ENCODE measurements at regions not wholly inside any gene's neighbourhood (a gene's known extent, or its start where the extent isn't known, plus 50 kb on each side); places are given as distances from the start of the nearest gene placed in this dataset.

- TF ChIP-seq CTCF (conservative IDR thresholded peaks at IDR 0.05 in 1 of 2, IDR thresholded peaks at IDR 0.05 in 1 of 2; ENCODE audit: extremely low read depth in 1 of 2, insufficient read depth in 1 of 2, low read depth in 1 of 2, low read length in 2 of 2) (no peak), EZH2 (IDR thresholded peaks at IDR 0.05; ENCODE audit: borderline replicate concordance, low read length) (no peak)
These were observed 966.8 kb downstream of the NSUN3 start for GRCh38 chr3:95029644-95030043.

All from mammary epithelial cell (primary cell).